H9 (cell line): ENCODE measurements at regions not wholly inside any gene's neighbourhood (a gene's known extent, or its start where the extent isn't known, plus 50 kb on each side); places are given as distances from the start of the nearest gene placed in this dataset.

Experiments
- DNase-seq: peaks from one replicate; pipeline ENCODE4 v3.0.0-alpha.2; 2017
- H2AFZ ChIP-seq: one replicate; pipeline ENCODE4 v1.6.1; 2013; ENCODE audit warnings: mild to moderate bottlenecking, low read length, control low read depth, moderate library complexity
- H2AK5ac ChIP-seq: 2 replicates; pipeline ENCODE4 v1.6.1; 2013; ENCODE audit warnings: low read length, control low read depth, mixed read lengths; ENCODE audit not compliant: insufficient read length
- H2BK120ac ChIP-seq: one replicate; pipeline ENCODE4 v1.6.1; 2013; ENCODE audit warnings: low read depth, mild to moderate bottlenecking, low read length, control low read depth, inconsistent platforms; ENCODE audit not compliant: poor library complexity, severe bottlenecking
- H2BK12ac ChIP-seq: 2 replicates; pipeline ENCODE4 v1.6.1; 2013; ENCODE audit warnings: low read length, control low read depth, mixed read lengths, low read depth; ENCODE audit not compliant: insufficient read length
- H2BK15ac ChIP-seq: 2 replicates; pipeline ENCODE4 v1.6.1; 2013; ENCODE audit warnings: low read depth, low read length, control low read depth
- H2BK20ac ChIP-seq: one replicate; pipeline ENCODE4 v1.6.1; 2013; ENCODE audit warnings: low read depth, mild to moderate bottlenecking, low read length, control low read depth, inconsistent platforms; ENCODE audit not compliant: poor library complexity, severe bottlenecking
- H2BK5ac ChIP-seq: 2 replicates; pipeline ENCODE4 v1.6.1; 2013; ENCODE audit warnings: low read length, control low read depth, mixed read lengths; ENCODE audit not compliant: insufficient read length
- H3K14ac ChIP-seq: 2 replicates; pipeline ENCODE4 v1.6.1; 2013; ENCODE audit warnings: low read length, control low read depth; ENCODE audit not compliant: insufficient read depth
- H3K18ac ChIP-seq: 2 replicates; pipeline ENCODE4 v1.6.1; 2013; ENCODE audit warnings: low read depth, mild to moderate bottlenecking, mixed read lengths, low read length, control low read depth; ENCODE audit not compliant: insufficient read length
- H3K23ac ChIP-seq: 2 replicates; pipeline ENCODE4 v1.6.1; 2013; ENCODE audit warnings: low read length, control low read depth, mixed read lengths, low read depth; ENCODE audit not compliant: insufficient read length
- H3K23me2 ChIP-seq: 2 replicates; pipeline ENCODE4 v1.6.1; 2013; ENCODE audit warnings: low read depth, mild to moderate bottlenecking, mixed read lengths, low read length, control low read depth; ENCODE audit not compliant: insufficient read length, poor library complexity, severe bottlenecking
- H3K27ac ChIP-seq: 2 replicates; pipeline ENCODE4 v1.5.1; 2013; ENCODE audit warnings: low read length, control low read depth, mixed read lengths, low read depth; ENCODE audit not compliant: insufficient read length
- H3K27me3 ChIP-seq: 2 replicates; pipeline ENCODE4 v1.6.1; 2013; ENCODE audit warnings: low read length, control low read depth, inconsistent platforms; ENCODE audit not compliant: insufficient read depth
- H3K4ac ChIP-seq: 2 replicates; pipeline ENCODE4 v1.6.1; 2013; ENCODE audit warnings: low read depth, mild to moderate bottlenecking, control low read depth, inconsistent platforms, low read length, moderate library complexity
- H3K4me1 ChIP-seq: 2 replicates; pipeline ENCODE4 v1.6.1; 2013; ENCODE audit warnings: low read length, control low read depth, inconsistent platforms; ENCODE audit not compliant: insufficient read depth
- H3K4me2 ChIP-seq: 2 replicates; pipeline ENCODE4 v1.6.1; 2013; ENCODE audit warnings: low read length, control low read depth, mixed read lengths; ENCODE audit not compliant: insufficient read length, insufficient read depth
- H3K56ac ChIP-seq: 2 replicates; pipeline ENCODE4 v1.6.1; 2013; ENCODE audit warnings: low read depth, mild to moderate bottlenecking, mixed read lengths, low read length, control low read depth; ENCODE audit not compliant: insufficient read length
- H3K79me1 ChIP-seq: 2 replicates; pipeline ENCODE4 v1.6.1; 2013; ENCODE audit warnings: low read depth, mild to moderate bottlenecking, moderate library complexity, low read length, control low read depth, inconsistent platforms; ENCODE audit not compliant: insufficient read depth, poor library complexity, severe bottlenecking
- H3K79me2 ChIP-seq: 2 replicates; pipeline ENCODE4 v1.6.1; 2013; ENCODE audit warnings: low read length, control low read depth, inconsistent platforms; ENCODE audit not compliant: insufficient read depth
- H3K9ac ChIP-seq: 2 replicates; pipeline ENCODE4 v1.6.1; 2013; ENCODE audit warnings: low read length, control low read depth, mixed read lengths; ENCODE audit not compliant: insufficient read length; ENCODE audit errors: extremely low read depth
- H3K9me3 ChIP-seq: one replicate; pipeline ENCODE4 v1.6.1; 2013; ENCODE audit warnings: low read depth, low read length, inconsistent platforms; ENCODE audit not compliant: control insufficient read depth
- H3T11ph ChIP-seq: one replicate; pipeline ENCODE4 v1.6.1; 2013; ENCODE audit warnings: mild to moderate bottlenecking, low read length, control low read depth, inconsistent platforms
- H4K20me1 ChIP-seq: one replicate; pipeline ENCODE4 v1.6.1; 2013; ENCODE audit not compliant: control insufficient read depth, insufficient read length, insufficient read depth
- H4K5ac ChIP-seq: 2 replicates; pipeline ENCODE4 v1.6.1; 2013; ENCODE audit warnings: low read depth, mild to moderate bottlenecking, mixed read lengths, low read length, control low read depth; ENCODE audit not compliant: insufficient read length
- H4K8ac ChIP-seq: replicated peaks from 2 replicates; pipeline ENCODE4 v1.6.1; 2013; ENCODE audit warnings: low read length, control low read depth, mixed read lengths, low read depth; ENCODE audit not compliant: insufficient read length
- H4K91ac ChIP-seq: 2 replicates; pipeline ENCODE4 v1.6.1; 2013; ENCODE audit warnings: low read depth, mild to moderate bottlenecking, moderate library complexity, mixed read lengths, low read length, control low read depth; ENCODE audit not compliant: insufficient read length
- H3K27ac Mint-ChIP-seq, 3 experiments: 2 replicates in 2 of 3; 3 replicates in 1 of 3; pipeline ENCODE4 v1.8.0; 2020 to 2021; ENCODE audit warnings: mixed read lengths in 3 of 3, mild to moderate bottlenecking in 1 of 3, moderate library complexity in 1 of 3
- H3K27me3 Mint-ChIP-seq: 2 replicates; pipeline ENCODE4 v1.8.0; 2021; ENCODE audit warnings: low read depth, mild to moderate bottlenecking, moderate library complexity, mixed read lengths
- H3K36me3 Mint-ChIP-seq, 3 experiments: 2 replicates in 2 of 3; 3 replicates in 1 of 3; pipeline ENCODE4 v1.8.0; 2020 to 2021; ENCODE audit warnings: low read depth in 3 of 3, mixed read lengths in 3 of 3; ENCODE audit not compliant: insufficient read depth in 1 of 3
- H3K4me1 Mint-ChIP-seq, 2 experiments: 2 replicates each; pipeline ENCODE4 v1.8.0; 2020; ENCODE audit warnings: mixed read lengths in 2 of 2
- H3K4me3 Mint-ChIP-seq, 2 experiments: 2 replicates in 1 of 2; 3 replicates in 1 of 2; pipeline ENCODE4 v1.8.0; 2020 to 2021; ENCODE audit warnings: mild to moderate bottlenecking in 2 of 2, mixed read lengths in 2 of 2, moderate library complexity in 1 of 2
- H3K9me3 Mint-ChIP-seq, 2 experiments: 2 replicates in 1 of 2; 3 replicates in 1 of 2; pipeline ENCODE4 v1.8.0; 2020; ENCODE audit warnings: mild to moderate bottlenecking in 2 of 2, mixed read lengths in 2 of 2, moderate library complexity in 1 of 2
- CTCF ChIP-seq: fragments of 200-600 bp; sonication (generic); conservative IDR thresholded peaks from 3 replicates; pipeline ENCODE4 v1.8.0; 2021; ENCODE audit warnings: antibody characterized with exemption, mild to moderate bottlenecking
- WGBS: extraction: QIAGEN DNeasy Blood & Tissue Kit; methylation state at CpG from one replicate; pipeline ENCODE4 v1.1.7; 2013; ENCODE audit warnings: missing lambda C conversion rate, low lambda C conversion rate, mixed read lengths; ENCODE audit not compliant: insufficient read length; ENCODE audit errors: extremely low coverage; 5-methylcytosine and 5-hydroxymethylcytosine counted together

- Histone ChIP-seq H3K4ac (no peak overlapping the region), H3K9ac (no peak overlapping the region), H3K14ac (0 out of 2 replicates have a peak overlapping the region, but pooled peaks have one; percentile 37), H2BK5ac (no peak overlapping the region), H2BK120ac (no peak overlapping the region), H2AK5ac (no peak overlapping the region), H3K4me1 (no peaks in the 10 kb centered on the region), H2BK12ac (no peak overlapping the region), H3K56ac (no peak overlapping the region), H3K4me2 (no peak overlapping the region), H3K27ac (no peak overlapping the region), H2AFZ (no peak overlapping the region), H4K20me1 (no peaks in the 10 kb centered on the region), H3K79me2 (no peaks in the 10 kb centered on the region), H4K91ac (no peak overlapping the region), H3K79me1 (no peaks in the 10 kb centered on the region), H3K23ac (no peak overlapping the region), H3K27me3 (no peaks in the 10 kb centered on the region), H2BK15ac (no peak overlapping the region), H3K9me3 (no peaks in the 10 kb centered on the region), H2BK20ac (no peak overlapping the region), H3K23me2 (no peaks in the 10 kb centered on the region), H4K5ac (no peak overlapping the region), H4K8ac (no peak overlapping the region), H3T11ph (no peak overlapping the region), H3K18ac (no peak overlapping the region)
- TF ChIP-seq CTCF = no peak
- no peak for DNase-seq
- Mint-ChIP-seq H3K9me3 (no peaks in the 10 kb centered on the region), H3K4me1 (no peaks in the 10 kb centered on the region), H3K27ac (no peak overlapping the region), H3K36me3 (no peaks in the 10 kb centered on the region), H3K4me3 (no peak overlapping the region), H3K27me3 (peaks cover 2% of the 10 kb centered on the region)
- WGBS = no CpG with 5 or more reads among the region's 7 CpGs
Observed at GRCh38 chr12:115657081-115658013, 620.1 kb downstream of the MED13L start.
